A673 (cell line): ENCODE measurements at regions not wholly inside any gene's neighbourhood (a gene's known extent, or its start where the extent isn't known, plus 50 kb on each side); places are given as distances from the start of the nearest gene placed in this dataset.

Experiments used
- EZH2 ChIP-seq: fragments of 200-600 bp; sonication (generic); IDR thresholded peaks from 2 replicates; pipeline ENCODE4 v1.6.1; 2017; ENCODE audit warnings: borderline replicate concordance, low read depth, mild to moderate bottlenecking, mixed read lengths, antibody characterized with exemption, low read length; ENCODE audit not compliant: poor library complexity, severe bottlenecking
- TF ChIP-seq, protein P1 (sequence below): fragments of 300-800, 200-600 bp; sonication (generic); conservative IDR thresholded peaks from 2 replicates; pipeline ENCODE4 v1.5.1; 2017; ENCODE audit warnings: low read depth, mild to moderate bottlenecking, antibody characterized with exemption, low read length, moderate library complexity, mixed read lengths

DNA sequence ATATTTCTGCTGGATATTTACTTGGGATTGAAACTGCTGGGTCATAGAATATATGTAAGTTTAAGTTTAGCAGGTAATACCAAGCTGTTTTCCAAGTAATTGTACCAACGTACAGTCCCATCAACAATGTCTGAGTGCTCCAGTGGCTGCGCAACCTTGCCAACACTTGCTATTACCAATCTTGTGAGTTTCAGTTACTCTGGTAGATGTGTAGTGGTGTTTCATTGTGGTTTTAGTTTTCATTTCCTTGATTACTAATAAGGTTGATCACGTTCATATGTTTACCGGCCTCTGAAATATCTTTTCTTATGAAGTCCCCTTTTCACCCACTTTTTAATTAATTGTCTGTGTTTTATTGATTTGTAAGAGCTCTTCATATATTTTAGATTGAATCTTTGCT, 370.6 kb upstream of the CADM1 start:
- no peak for TF ChIP-seq EZH2
- TF ChIP-seq, protein P1, sequence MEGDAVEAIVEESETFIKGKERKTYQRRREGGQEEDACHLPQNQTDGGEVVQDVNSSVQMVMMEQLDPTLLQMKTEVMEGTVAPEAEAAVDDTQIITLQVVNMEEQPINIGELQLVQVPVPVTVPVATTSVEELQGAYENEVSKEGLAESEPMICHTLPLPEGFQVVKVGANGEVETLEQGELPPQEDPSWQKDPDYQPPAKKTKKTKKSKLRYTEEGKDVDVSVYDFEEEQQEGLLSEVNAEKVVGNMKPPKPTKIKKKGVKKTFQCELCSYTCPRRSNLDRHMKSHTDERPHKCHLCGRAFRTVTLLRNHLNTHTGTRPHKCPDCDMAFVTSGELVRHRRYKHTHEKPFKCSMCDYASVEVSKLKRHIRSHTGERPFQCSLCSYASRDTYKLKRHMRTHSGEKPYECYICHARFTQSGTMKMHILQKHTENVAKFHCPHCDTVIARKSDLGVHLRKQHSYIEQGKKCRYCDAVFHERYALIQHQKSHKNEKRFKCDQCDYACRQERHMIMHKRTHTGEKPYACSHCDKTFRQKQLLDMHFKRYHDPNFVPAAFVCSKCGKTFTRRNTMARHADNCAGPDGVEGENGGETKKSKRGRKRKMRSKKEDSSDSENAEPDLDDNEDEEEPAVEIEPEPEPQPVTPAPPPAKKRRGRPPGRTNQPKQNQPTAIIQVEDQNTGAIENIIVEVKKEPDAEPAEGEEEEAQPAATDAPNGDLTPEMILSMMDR = no peak
